Mesodermal cell (in vitro differentiated cells): ENCODE measurements at regions not wholly inside any gene's neighbourhood (a gene's known extent, or its start where the extent isn't known, plus 50 kb on each side); places are given as distances from the start of the nearest gene placed in this dataset.
"Not testable (repeated sequence)": the region's sequence is repeated elsewhere in the genome, so short reads cannot be mapped to it uniquely, and the experiment has no call there.

ENCODE experiments used
- H3K27ac ChIP-seq: 2 replicates; pipeline ENCODE4 v1.7.0; 2013; ENCODE audit warnings: mild to moderate bottlenecking, low read depth, low read length, moderate library complexity; ENCODE audit not compliant: severe bottlenecking
- H3K36me3 ChIP-seq: 2 replicates; pipeline ENCODE4 v1.7.1; 2013; ENCODE audit warnings: mild to moderate bottlenecking, low read length, moderate library complexity; ENCODE audit not compliant: control insufficient read depth, insufficient read depth
- H3K4me1 ChIP-seq: one replicate; pipeline ENCODE4 v1.7.1; 2013; ENCODE audit warnings: mild to moderate bottlenecking, low read length; ENCODE audit not compliant: insufficient read depth, control insufficient read depth, poor library complexity, severe bottlenecking
- H3K4me3 ChIP-seq: 2 replicates; pipeline ENCODE4 v1.7.0; 2013; ENCODE audit warnings: low read length, control low read depth, mild to moderate bottlenecking; ENCODE audit not compliant: insufficient read depth, poor library complexity, severe bottlenecking; ENCODE audit errors: extremely low read depth
- H3K9me3 ChIP-seq: 2 replicates; pipeline ENCODE4 v1.7.1; 2013; ENCODE audit warnings: mild to moderate bottlenecking, low read length, moderate library complexity; ENCODE audit not compliant: control insufficient read depth
- WGBS, 2 experiments: methylation state at CpG; one replicate each; pipeline ENCODE4 v1.1.5; 2013; ENCODE audit warnings: missing lambda C conversion rate in 2 of 2; ENCODE audit not compliant: insufficient coverage in 2 of 2; 5-methylcytosine and 5-hydroxymethylcytosine counted together

DNA sequence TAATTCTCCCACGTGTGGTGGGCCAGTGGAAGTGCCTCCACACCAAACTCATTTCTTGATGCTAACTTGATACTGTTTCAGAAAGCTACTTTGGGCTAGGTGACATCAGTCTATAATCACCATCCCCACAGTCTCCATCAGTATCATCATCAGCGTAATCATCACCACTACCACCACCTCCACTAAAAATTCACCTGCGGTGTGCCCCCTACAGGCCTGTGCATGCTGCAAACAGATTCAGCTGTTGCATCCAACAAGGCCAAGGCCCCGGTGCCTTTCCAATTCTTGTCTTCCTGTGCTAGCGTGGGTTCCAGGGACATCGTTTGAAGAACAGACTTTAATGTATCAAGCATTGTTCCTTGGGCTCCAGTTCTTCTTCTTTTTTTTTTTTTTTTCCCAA, 201.3 kb upstream of the EXOC2 start:
- H3K4me1 ChIP-seq, result no peaks in the 10 kb centered on the region
- WGBS, 2 experiments, result 79 to 86% methylated on average over 5 to 6 of the region's 6 CpGs
- no peaks in the 10 kb centered on the region for H3K9me3 ChIP-seq
- H3K4me3 ChIP-seq, result no peak overlapping the region
- no peak overlapping the region for H3K27ac ChIP-seq
- H3K36me3 ChIP-seq, result no peaks in the 10 kb centered on the region

DNA sequence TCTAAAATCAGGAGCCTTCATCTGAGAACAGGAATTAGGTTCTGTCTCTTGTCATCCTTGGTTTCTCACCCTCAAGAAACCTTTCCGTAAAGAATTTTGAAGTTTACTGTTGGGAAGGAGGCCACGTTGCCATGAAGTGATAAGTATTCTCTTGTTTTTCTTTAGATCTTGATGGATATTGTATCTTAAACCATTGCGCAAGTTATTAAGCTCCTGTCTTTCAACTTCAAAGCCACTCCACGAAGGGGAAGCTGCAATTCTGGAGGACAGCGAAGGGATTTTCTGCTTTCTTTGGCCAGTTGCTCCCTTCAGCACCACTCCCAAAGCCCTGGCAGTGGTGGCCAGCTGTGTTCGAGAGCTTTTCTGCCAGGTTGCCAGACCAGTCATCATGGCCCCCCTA, 198.1 kb upstream of the EXOC2 start:
- Histone ChIP-seq H3K4me1 (no peaks in the 10 kb centered on the region), H3K36me3 (no peaks in the 10 kb centered on the region), H3K4me3 (no peak overlapping the region), H3K9me3 (no peaks in the 10 kb centered on the region), H3K27ac (no peak overlapping the region)
- WGBS, 2 experiments, result 90 to 96% methylated on average over 3 to 5 of the region's 6 CpGs

DNA sequence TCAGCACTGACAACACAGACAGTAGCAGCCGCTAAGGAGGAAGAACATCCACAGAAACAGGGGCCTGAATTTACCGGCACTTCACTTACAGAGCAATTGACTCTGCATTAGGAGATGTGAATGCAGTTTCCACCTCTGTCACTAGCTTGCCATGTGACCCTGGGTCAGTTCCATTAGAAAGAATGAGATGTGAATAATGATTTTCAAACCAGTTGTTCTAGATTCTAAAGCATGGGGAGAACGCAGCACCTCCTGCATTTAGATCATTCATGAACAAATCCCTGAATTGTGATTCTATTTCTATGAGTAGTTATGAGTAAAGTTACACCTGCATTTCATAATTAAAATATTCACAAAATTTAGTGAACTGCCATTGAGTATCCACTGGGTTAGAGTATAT, 197.3 kb upstream of the EXOC2 start:
- Histone ChIP-seq H3K4me3 (no peak overlapping the region), H3K36me3 (no peaks in the 10 kb centered on the region), H3K9me3 (no peaks in the 10 kb centered on the region), H3K4me1 (no peaks in the 10 kb centered on the region), H3K27ac (no peak overlapping the region)
- WGBS, 2 experiments, result 75 to 80% methylated on average over 2 of the region's 3 CpGs

DNA sequence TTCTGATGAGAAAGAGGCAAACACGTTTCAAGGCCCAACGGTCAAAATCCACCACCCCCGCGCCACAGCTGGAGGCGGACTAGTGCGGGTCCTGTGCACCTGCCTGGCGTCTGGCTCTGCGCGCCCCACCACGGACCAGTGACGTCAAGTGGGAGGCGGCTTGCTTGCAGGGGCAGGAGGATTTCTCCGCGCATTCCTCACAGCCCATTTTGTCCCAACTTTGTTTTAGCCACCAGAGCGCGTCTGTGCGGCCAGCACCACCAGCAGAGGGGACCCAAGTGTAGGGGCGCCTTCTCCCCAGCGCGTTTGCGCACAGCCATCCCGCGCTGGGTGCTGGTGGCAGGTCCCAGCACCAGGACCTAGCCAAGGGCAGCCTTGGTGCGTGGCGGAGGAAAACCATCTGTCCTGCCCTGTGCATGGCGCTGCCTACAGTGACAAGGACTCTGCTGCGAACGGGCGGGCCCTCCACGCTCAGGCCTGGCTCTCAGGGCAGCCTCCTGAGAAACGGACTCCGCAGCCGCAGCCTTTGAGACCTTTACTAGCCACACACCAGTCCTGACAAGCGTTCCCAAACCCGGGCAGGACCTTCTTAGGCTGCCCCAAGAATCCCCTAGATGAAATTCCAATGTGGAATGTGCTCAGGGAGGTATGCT, 194.8 kb upstream of the EXOC2 start:
- Histone ChIP-seq H3K4me1 (no peaks in the 10 kb centered on the region), H3K9me3 (no peaks in the 10 kb centered on the region), H3K4me3 (no peak overlapping the region), H3K27ac (no peak overlapping the region), H3K36me3 (no peaks in the 10 kb centered on the region)
- WGBS, 2 experiments, result 95 to 97% methylated on average over 33 to 35 of the region's 35 CpGs

DNA sequence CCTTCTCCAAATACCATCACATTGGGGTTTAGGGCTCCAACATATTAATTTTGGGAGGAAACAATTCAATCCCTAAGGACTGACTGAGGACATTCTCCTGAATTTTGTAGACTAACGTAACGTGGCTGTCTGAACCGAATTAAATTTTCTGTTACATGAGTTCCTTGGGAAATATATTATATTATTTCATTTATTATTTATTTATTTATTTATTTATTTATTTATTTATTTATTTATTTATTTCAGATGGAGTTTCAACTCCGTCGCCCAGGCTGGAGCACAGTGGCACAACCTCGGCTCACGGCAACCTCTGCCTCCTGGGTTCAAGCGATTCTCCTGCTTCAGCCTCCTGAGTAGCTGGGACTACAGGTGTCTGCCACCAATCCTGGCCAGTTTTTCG, 193.2 kb upstream of the EXOC2 start:
- not testable (repeated sequence) for H3K4me1 ChIP-seq, H3K9me3 ChIP-seq, H3K4me3 ChIP-seq, H3K27ac ChIP-seq, H3K36me3 ChIP-seq
- 93 to 95% methylated on average over 4 to 6 of the region's 9 CpGs for whole genome bisulfite sequencing, 2 experiments

DNA sequence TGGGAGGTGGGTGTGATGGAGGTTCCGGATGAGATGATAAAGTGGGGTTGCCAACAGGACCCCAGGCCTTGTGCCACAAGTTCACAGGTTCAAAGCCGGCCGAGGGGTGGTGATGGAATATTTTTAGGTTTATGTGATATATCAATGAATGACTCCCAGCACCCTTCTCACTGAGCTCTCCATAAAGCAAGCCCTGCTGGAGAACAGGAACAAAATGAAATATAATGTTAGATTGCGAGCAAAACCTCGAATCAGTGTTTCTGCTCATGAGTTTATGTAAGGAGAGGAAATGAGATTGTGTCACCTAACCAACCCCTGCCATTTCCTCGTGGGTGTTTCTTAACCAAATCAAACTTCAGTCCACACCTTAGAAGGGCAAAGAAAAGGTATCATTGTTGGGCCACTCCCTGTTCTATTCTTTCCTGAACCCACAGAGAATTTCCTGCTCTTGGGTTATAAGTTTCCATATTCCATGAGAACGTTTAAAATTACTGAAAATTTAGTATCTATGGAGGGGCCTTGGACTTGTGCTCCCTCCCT, 192.2 kb upstream of the EXOC2 start:
- H3K36me3 ChIP-seq, result no peaks in the 10 kb centered on the region
- H3K27ac ChIP-seq, result no peak overlapping the region
- 100% methylated on average over 1 of the region's 7 CpGs; no CpG with 5 or more reads in 1 of the 2 experiments for WGBS, 2 experiments
- no peak overlapping the region for H3K4me3 ChIP-seq
- no peaks in the 10 kb centered on the region for H3K4me1 ChIP-seq
- H3K9me3 ChIP-seq, result no peaks in the 10 kb centered on the region

DNA sequence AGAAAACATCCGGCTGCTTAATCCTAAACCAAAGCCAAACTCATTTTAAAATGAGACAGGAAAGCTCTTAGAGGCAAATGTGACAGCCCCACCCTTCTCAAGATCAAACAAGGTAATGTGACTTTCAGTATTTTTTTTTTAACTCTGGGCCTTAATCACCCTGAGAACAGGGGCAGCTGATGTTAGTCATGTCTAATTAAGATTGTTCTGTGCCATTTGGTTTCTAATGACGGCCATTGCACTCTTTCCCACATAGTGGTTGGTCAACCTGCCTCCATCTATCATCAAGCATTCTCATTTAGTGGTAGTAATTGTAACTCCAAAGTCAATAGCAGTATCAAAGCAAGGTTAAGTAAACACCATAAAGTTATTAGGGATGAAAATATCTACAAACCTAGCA, 191.6 kb upstream of the EXOC2 start:
- Histone ChIP-seq H3K4me3 (no peak overlapping the region), H3K27ac (no peak overlapping the region), H3K9me3 (no peaks in the 10 kb centered on the region), H3K4me1 (no peaks in the 10 kb centered on the region), H3K36me3 (no peaks in the 10 kb centered on the region)
- WGBS, 2 experiments, result 100% methylated on average over 1 of the region's 2 CpGs; no CpG with 5 or more reads in 1 of the 2 experiments

DNA sequence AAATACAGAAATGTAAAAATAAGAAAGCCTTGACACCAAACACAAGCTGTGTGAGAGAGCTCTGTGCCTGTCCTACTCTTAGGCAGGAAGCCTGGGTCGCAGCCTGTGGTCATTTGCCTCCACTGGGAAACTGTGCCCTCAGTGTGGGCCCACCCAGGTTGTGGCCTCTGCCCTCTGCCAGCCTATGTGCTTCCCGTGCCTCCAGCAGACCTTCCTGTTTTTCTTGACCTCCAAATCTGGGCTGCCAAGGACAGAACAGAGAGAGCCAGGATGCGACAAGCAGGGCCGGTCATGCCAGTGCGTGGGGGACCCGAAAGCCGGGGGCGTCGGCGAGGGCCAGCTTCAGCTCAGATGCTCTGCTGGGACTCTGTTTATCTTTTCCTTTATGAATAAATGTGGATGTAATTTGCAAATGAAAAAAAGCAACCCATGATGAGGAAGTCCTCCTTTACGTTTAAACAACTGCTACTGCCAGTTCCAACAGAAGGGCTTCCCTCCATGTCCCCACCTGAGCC, 189.2 kb upstream of the EXOC2 start:
- Histone ChIP-seq H3K4me1 (no peaks in the 10 kb centered on the region), H3K36me3 (no peaks in the 10 kb centered on the region), H3K4me3 (no peak overlapping the region), H3K27ac (no peak overlapping the region), H3K9me3 (no peaks in the 10 kb centered on the region)
- WGBS, 2 experiments, result 90% methylated on average over 8 to 10 of the region's 11 CpGs

DNA sequence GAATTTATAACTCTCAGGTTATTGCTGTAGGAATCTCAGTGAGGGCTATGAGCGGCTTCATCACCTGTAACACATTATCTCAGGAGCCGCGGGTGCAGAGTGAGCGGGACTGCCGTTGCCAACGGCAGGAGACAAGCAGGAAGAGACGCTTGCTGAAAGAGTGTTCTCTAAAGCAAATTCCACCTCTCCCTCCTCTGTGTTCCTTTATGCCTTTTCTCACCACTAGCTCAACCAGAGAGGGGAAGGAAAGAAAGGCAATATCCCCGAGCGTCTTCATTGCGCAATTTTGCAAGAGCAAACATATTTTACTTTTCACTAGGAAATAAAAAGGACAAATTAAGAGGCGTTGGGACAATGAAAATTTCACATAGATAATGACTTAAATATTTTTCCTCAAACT, 185.2 kb upstream of the EXOC2 start:
- Histone ChIP-seq H3K4me1 (no peaks in the 10 kb centered on the region), H3K9me3 (no peaks in the 10 kb centered on the region), H3K36me3 (no peaks in the 10 kb centered on the region), H3K27ac (no peak overlapping the region), H3K4me3 (no peak overlapping the region)
- 82 to 88% methylated on average over 6 to 7 of the region's 11 CpGs for WGBS, 2 experiments

DNA sequence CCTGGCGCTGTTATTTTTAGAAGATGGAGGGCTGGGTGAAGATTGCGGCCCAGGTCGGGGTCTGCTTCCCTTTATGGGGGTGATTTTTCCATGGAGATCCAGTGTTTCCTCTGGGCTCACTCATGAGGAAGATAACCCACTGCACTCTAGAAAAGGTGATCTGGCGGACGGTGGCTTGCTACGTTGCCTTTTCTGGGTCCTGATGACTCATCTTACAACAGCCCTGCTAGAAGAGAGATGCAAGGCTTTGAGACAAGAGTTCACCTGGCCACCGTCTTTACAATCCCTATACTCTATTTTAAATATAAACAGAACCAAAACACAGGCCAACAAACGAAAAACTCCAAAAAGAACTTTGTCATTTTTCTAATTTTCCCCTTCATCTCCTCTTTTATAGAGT, 182.1 kb upstream of the EXOC2 start:
- H3K27ac ChIP-seq, result no peak overlapping the region
- no peaks in the 10 kb centered on the region for H3K36me3 ChIP-seq
- 90 to 96% methylated on average over 5 to 8 of the region's 8 CpGs for WGBS, 2 experiments
- H3K4me3 ChIP-seq, result no peak overlapping the region
- no peaks in the 10 kb centered on the region for H3K9me3 ChIP-seq
- H3K4me1 ChIP-seq, result no peaks in the 10 kb centered on the region

DNA sequence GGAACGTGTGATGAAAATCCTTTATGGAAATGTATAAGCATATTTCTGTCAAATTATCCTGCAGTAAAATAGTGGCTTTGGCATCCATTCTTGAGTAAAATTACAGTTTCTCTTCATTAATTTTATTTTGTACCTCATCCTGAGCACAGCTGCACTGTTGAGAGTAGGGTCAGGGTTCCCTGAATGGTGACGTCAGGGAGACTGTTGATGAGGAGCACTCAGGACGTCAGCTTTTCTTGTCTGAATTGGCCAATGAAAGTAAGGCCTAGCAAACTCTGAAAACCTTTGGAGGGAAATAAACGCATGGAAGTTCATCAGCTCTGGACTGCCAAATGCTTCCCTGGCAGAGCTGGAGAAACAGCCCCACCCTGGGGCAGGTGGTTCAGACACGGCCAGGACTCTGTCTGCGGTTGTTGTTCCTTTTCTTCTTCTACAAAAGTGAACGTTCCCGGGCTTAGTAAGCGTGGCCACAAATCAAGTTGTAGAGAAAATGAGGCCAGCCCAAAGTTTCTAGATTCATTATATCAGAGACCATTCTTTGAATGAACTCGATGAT, 179.7 kb upstream of the EXOC2 start:
- Histone ChIP-seq H3K9me3 (no peaks in the 10 kb centered on the region), H3K4me3 (no peak overlapping the region), H3K4me1 (no peaks in the 10 kb centered on the region), H3K27ac (no peak overlapping the region), H3K36me3 (no peaks in the 10 kb centered on the region)
- 87 to 95% methylated on average over 8 of the region's 10 CpGs for WGBS, 2 experiments
